Activated CD4-positive, alpha-beta T cell treated with anti-CD3 and anti-CD28 coated beads for 36 hours (primary cell): ENCODE measurements at regions not wholly inside any gene's neighbourhood (a gene's known extent, or its start where the extent isn't known, plus 50 kb on each side); places are given as distances from the start of the nearest gene placed in this dataset.

Experiments used
- ATAC-seq: fragments of 200-7000 bp; cut with Tn5 transposase; one replicate; pipeline ENCODE4 v1.10.0; 2021; ENCODE audit warnings: mild to moderate bottlenecking, moderate library complexity
- CTCF ChIA-PET: fragments of 350-600 bp; sonication (Branson Sonifier 250); formaldehyde crosslinking; loops from one replicate; lab custom pipeline; 2021; ENCODE audit warnings: antibody characterized with exemption; lab: Charles Lee
- POLR2A ChIA-PET: fragments of 350-600 bp; sonication (Branson Sonifier 250); formaldehyde crosslinking; loops from one replicate; lab custom pipeline; 2021; ENCODE audit warnings: antibody characterized with exemption, inconsistent platforms; lab: Charles Lee
- DNase-seq: peaks from one replicate; pipeline ENCODE4 v3.0.0-alpha.2; 2020
- H3K27ac Mint-ChIP-seq: one replicate; pipeline ENCODE4 v1.8.0; 2021; ENCODE audit warnings: mixed read lengths
- H3K27me3 Mint-ChIP-seq: one replicate; pipeline ENCODE4 v1.8.0; 2021; ENCODE audit warnings: mixed read lengths
- H3K36me3 Mint-ChIP-seq: one replicate; pipeline ENCODE4 v1.8.0; 2021; ENCODE audit warnings: low read depth, mixed read lengths
- H3K4me1 Mint-ChIP-seq: one replicate; pipeline ENCODE4 v1.8.0; 2021; ENCODE audit warnings: mixed read lengths
- H3K4me3 Mint-ChIP-seq: one replicate; pipeline ENCODE4 v1.8.0; 2021; ENCODE audit warnings: mild to moderate bottlenecking, moderate library complexity, mixed read lengths
- H3K9me3 Mint-ChIP-seq: one replicate; pipeline ENCODE4 v1.8.0; 2021; ENCODE audit warnings: low read depth, mixed read lengths
- intact Hi-C, 2 experiments: fragments of 100-400 bp; cut with DNase I in 1 of 2; cut with micrococcal nuclease in 1 of 2; formaldehyde crosslinking; loops; one replicate each; pipeline versions ENCODE4 v1.14.2 to v1.15.1; 2022 to 2024; cut with DNase I, micrococcal nuclease

- no peaks in the 10 kb centered on the region for H3K27me3 Mint-ChIP-seq
- intact Hi-C loops = no loop called here
- ATAC-seq (no peak), DNase-seq (no peak)
- H3K4me1 Mint-ChIP-seq = no peaks in the 10 kb centered on the region
- no peak overlapping the region for H3K4me3 Mint-ChIP-seq
- POLR2A ChIA-PET = no interaction called here
- H3K36me3 Mint-ChIP-seq = no peaks in the 10 kb centered on the region
- H3K9me3 Mint-ChIP-seq = peaks cover 8% of the 10 kb centered on the region
- CTCF ChIA-PET = interaction anchor here (0.6 kb wide), 1 partner anchor 131 kb away, joined by 4 read pairs; no protein-coding TSS in a partner anchor
- H3K27ac Mint-ChIP-seq = no peak overlapping the region
These were observed 644.4 kb upstream of the IGFBP3 start for GRCh38 chr7:46565253-46566096.

- H3K9me3 Mint-ChIP-seq = peaks cover 2% of the 10 kb centered on the region
- POLR2A ChIA-PET = no interaction called here
- H3K4me1 Mint-ChIP-seq = no peaks in the 10 kb centered on the region
- no peaks in the 10 kb centered on the region for H3K36me3 Mint-ChIP-seq
- no peak overlapping the region for H3K4me3 Mint-ChIP-seq
- no peak for DNase-seq
- intact Hi-C loops = no loop called here
- no peak overlapping the region for H3K27ac Mint-ChIP-seq
- no peaks in the 10 kb centered on the region for H3K27me3 Mint-ChIP-seq
- ATAC-seq = no peak
- CTCF ChIA-PET = no interaction called here
These were observed 638.2 kb upstream of the IGFBP3 start for GRCh38 chr7:46559194-46559832.

- Mint-ChIP-seq H3K27ac (no peak overlapping the region), H3K9me3 (peaks cover 2% of the 10 kb centered on the region), H3K4me1 (no peaks in the 10 kb centered on the region), H3K4me3 (no peak overlapping the region), H3K27me3 (no peaks in the 10 kb centered on the region), H3K36me3 (no peaks in the 10 kb centered on the region)
- ChIA-PET POLR2A (no interaction called here), CTCF (no interaction called here)
- DNase-seq (no peak), ATAC-seq (no peak)
- intact Hi-C loops = no loop called here
These were observed 637.6 kb upstream of the IGFBP3 start for GRCh38 chr7:46558482-46559193.

- Mint-ChIP-seq H3K4me3 (no peak overlapping the region), H3K36me3 (no peaks in the 10 kb centered on the region), H3K27me3 (no peaks in the 10 kb centered on the region), H3K27ac (no peak overlapping the region), H3K9me3 (peaks cover 5% of the 10 kb centered on the region), H3K4me1 (no peaks in the 10 kb centered on the region)
- ATAC-seq (no peak), DNase-seq (no peak)
- intact Hi-C loops = no loop called here
- POLR2A ChIA-PET = no interaction called here
- CTCF ChIA-PET = no interaction called here
These were observed 636.7 kb upstream of the IGFBP3 start for GRCh38 chr7:46557781-46558180.

GRCh38 chr7:46557295-46557711 lies 636.2 kb upstream of the IGFBP3 start:
- Mint-ChIP-seq H3K27me3 (no peaks in the 10 kb centered on the region), H3K9me3 (peaks cover 3% of the 10 kb centered on the region), H3K4me1 (no peaks in the 10 kb centered on the region), H3K27ac (no peak overlapping the region), H3K36me3 (no peaks in the 10 kb centered on the region), H3K4me3 (no peak overlapping the region)
- no peak for ATAC-seq
- POLR2A ChIA-PET = no interaction called here
- CTCF ChIA-PET = no interaction called here
- intact Hi-C loops = no loop called here
- no peak for DNase-seq

GRCh38 chr7:46554688-46555422 lies 633.8 kb upstream of the IGFBP3 start:
- DNase-seq (no peak), ATAC-seq (no peak)
- Mint-ChIP-seq H3K4me3 (no peak overlapping the region), H3K4me1 (no peaks in the 10 kb centered on the region), H3K27me3 (no peaks in the 10 kb centered on the region), H3K36me3 (no peaks in the 10 kb centered on the region), H3K9me3 (peaks cover 3% of the 10 kb centered on the region), H3K27ac (no peak overlapping the region)
- ChIA-PET CTCF (no interaction called here), POLR2A (no interaction called here)
- intact Hi-C loops = no loop called here

GRCh38 chr7:46551603-46552002 lies 630.5 kb upstream of the IGFBP3 start:
- intact Hi-C loops = no loop called here
- Mint-ChIP-seq H3K4me1 (no peaks in the 10 kb centered on the region), H3K9me3 (peaks cover 6% of the 10 kb centered on the region), H3K27ac (no peak overlapping the region), H3K36me3 (no peaks in the 10 kb centered on the region), H3K4me3 (no peak overlapping the region), H3K27me3 (no peaks in the 10 kb centered on the region)
- CTCF ChIA-PET = no interaction called here
- DNase-seq (no peak), ATAC-seq (no peak)
- POLR2A ChIA-PET = no interaction called here

GRCh38 chr7:46550864-46551263 lies 629.8 kb upstream of the IGFBP3 start:
- Mint-ChIP-seq H3K4me3 (no peak overlapping the region), H3K36me3 (no peaks in the 10 kb centered on the region), H3K9me3 (peaks cover 6% of the 10 kb centered on the region), H3K27ac (no peak overlapping the region), H3K27me3 (no peaks in the 10 kb centered on the region), H3K4me1 (no peaks in the 10 kb centered on the region)
- ChIA-PET POLR2A (no interaction called here), CTCF (no interaction called here)
- DNase-seq (no peak), ATAC-seq (no peak)
- intact Hi-C loops = no loop called here

- H3K36me3 Mint-ChIP-seq = no peaks in the 10 kb centered on the region
- DNase-seq = no peak
- no peaks in the 10 kb centered on the region for H3K27me3 Mint-ChIP-seq
- no peak overlapping the region for H3K27ac Mint-ChIP-seq
- no peaks in the 10 kb centered on the region for H3K4me1 Mint-ChIP-seq
- ChIA-PET POLR2A (no interaction called here), CTCF (no interaction called here)
- intact Hi-C loops = no loop called here
- H3K9me3 Mint-ChIP-seq = peaks cover 6% of the 10 kb centered on the region
- H3K4me3 Mint-ChIP-seq = no peak overlapping the region
- no peak for ATAC-seq
These were observed 629.0 kb upstream of the IGFBP3 start for GRCh38 chr7:46549892-46550639.

GRCh38 chr7:46549347-46549746 lies 628.3 kb upstream of the IGFBP3 start:
- H3K36me3 Mint-ChIP-seq = no peaks in the 10 kb centered on the region
- POLR2A ChIA-PET = no interaction called here
- intact Hi-C loops = no loop called here

GRCh38 chr7:46547044-46547443 lies 626.0 kb upstream of the IGFBP3 start:
- no peak overlapping the region for H3K4me3 Mint-ChIP-seq
- intact Hi-C loops = no loop called here
- ChIA-PET CTCF (no interaction called here), POLR2A (no interaction called here)
- no peak for DNase-seq
- H3K27ac Mint-ChIP-seq = no peak overlapping the region
- ATAC-seq = no peak
- no peaks in the 10 kb centered on the region for H3K4me1 Mint-ChIP-seq
- peaks cover 2% of the 10 kb centered on the region for H3K9me3 Mint-ChIP-seq
- no peaks in the 10 kb centered on the region for H3K36me3 Mint-ChIP-seq
- H3K27me3 Mint-ChIP-seq = no peaks in the 10 kb centered on the region

More at GRCh38 chr7:46549347-46549746, 628.3 kb upstream of the IGFBP3 start:
- CTCF ChIA-PET = no interaction called here
- Mint-ChIP-seq H3K27ac (no peak overlapping the region), H3K4me1 (no peaks in the 10 kb centered on the region), H3K27me3 (no peaks in the 10 kb centered on the region), H3K4me3 (no peak overlapping the region), H3K9me3 (peaks cover 6% of the 10 kb centered on the region)
- ATAC-seq (no peak), DNase-seq (no peak)
